HEK293 (cell line): ENCODE measurements at regions not wholly inside any gene's neighbourhood (a gene's known extent, or its start where the extent isn't known, plus 50 kb on each side); places are given as distances from the start of the nearest gene placed in this dataset.
A peak's percentile ranks its signal among the peaks of the same experiment; 100 is the strongest.

Source experiments
- CTCF ChIA-PET: fragments of 350-600 bp; formaldehyde crosslinking; extraction: SDS; loops from one replicate; lab custom pipeline; 2021; ENCODE audit warnings: antibody characterized with exemption; lab: Yijun Ruan, JAX
- POLR2A ChIA-PET: fragments of 300-600 bp; formaldehyde crosslinking; extraction: SDS; loops from one replicate; lab custom pipeline; 2020; ENCODE audit warnings: antibody characterized with exemption, inconsistent platforms; lab: Yijun Ruan, JAX
- H3K27ac ChIP-seq: fragments of 200-500 bp; sonication (Bioruptor generic); 2 replicates; pipeline ENCODE4 v1.5.1; 2014; ENCODE audit warnings: low read depth, low read length, control low read depth, inconsistent platforms; ENCODE audit errors: extremely low read depth
- H3K36me3 ChIP-seq, 2 experiments: fragments of 200-500 bp in 1 of 2; sonication (Bioruptor generic) in 1 of 2; 1 replicate in 1 of 2; 2 replicates in 1 of 2; pipeline ENCODE4 v1.5.1; 2014 to 2017; ENCODE audit warnings: inconsistent platforms in 2 of 2, low read length in 2 of 2; ENCODE audit not compliant: control insufficient read depth in 2 of 2, insufficient read depth in 1 of 2
- H3K4me1 ChIP-seq: fragments of 200-500 bp; sonication (Bioruptor generic); 2 replicates; pipeline ENCODE4 v1.5.1; 2014; ENCODE audit warnings: mild to moderate bottlenecking, low read length, inconsistent platforms; ENCODE audit not compliant: control insufficient read depth, insufficient read depth
- H3K4me3 ChIP-seq: 2 replicates; pipeline ENCODE4 v1.5.1; 2011; ENCODE audit warnings: low read depth, mild to moderate bottlenecking, control low read depth, low read length, moderate library complexity
- H3K9me3 ChIP-seq: fragments of 200-500 bp; sonication (Bioruptor generic); 2 replicates; pipeline ENCODE4 v1.5.1; 2014; ENCODE audit warnings: low read depth, low read length, inconsistent platforms; ENCODE audit not compliant: control insufficient read depth, insufficient read depth
- GLI2 ChIP-seq: fragments of 450-650 bp; formaldehyde crosslinking; IDR thresholded peaks from 2 replicates; pipeline ENCODE4; 2017; ENCODE audit warnings: missing biosample characterization, missing genetic modification characterization, low read depth, borderline replicate concordance
- GLI4 ChIP-seq: fragments of 450-650 bp; formaldehyde crosslinking; IDR thresholded peaks from 2 replicates; pipeline ENCODE4 v1.5.1; 2016; ENCODE audit warnings: missing biosample characterization, missing genetic modification characterization
- KLF17 ChIP-seq: fragments of 450-650 bp; formaldehyde crosslinking; IDR thresholded peaks from 2 replicates; pipeline ENCODE4 v1.5.1; 2016; ENCODE audit warnings: missing biosample characterization, missing genetic modification characterization
- KLF8 ChIP-seq: fragments of 450-650 bp; formaldehyde crosslinking; IDR thresholded peaks from 2 replicates; pipeline ENCODE4 v1.5.1; 2016; ENCODE audit warnings: missing biosample characterization, missing genetic modification characterization
- KLF9 ChIP-seq: fragments of 450-650 bp; formaldehyde crosslinking; IDR thresholded peaks from 2 replicates; pipeline ENCODE4 v1.5.1; 2016; ENCODE audit warnings: missing biosample characterization, missing genetic modification characterization, low read depth
- PRDM6 ChIP-seq: fragments of 450-650 bp; formaldehyde crosslinking; IDR thresholded peaks from 2 replicates; pipeline ENCODE4 v1.5.1; 2017; ENCODE audit warnings: missing biosample characterization, missing genetic modification characterization
- REST ChIP-seq: fragments of 450-650 bp; formaldehyde crosslinking; IDR thresholded peaks from 2 replicates; pipeline ENCODE4 v1.5.1; 2016; ENCODE audit warnings: missing biosample characterization, missing genetic modification characterization
- SCRT2 ChIP-seq: fragments of 450-650 bp; formaldehyde crosslinking; IDR thresholded peaks from 2 replicates; pipeline ENCODE4 v1.5.1; 2016; ENCODE audit warnings: missing biosample characterization, missing genetic modification characterization
- YY2 ChIP-seq: fragments of 450-650 bp; formaldehyde crosslinking; IDR thresholded peaks from 2 replicates; pipeline ENCODE4 v1.5.1; 2016; ENCODE audit warnings: missing biosample characterization, missing genetic modification characterization
- ZBTB17 ChIP-seq: fragments of 450-650 bp; formaldehyde crosslinking; IDR thresholded peaks from 2 replicates; pipeline ENCODE4 v1.5.1; 2016; ENCODE audit warnings: missing biosample characterization, missing genetic modification characterization
- ZBTB44 ChIP-seq: fragments of 450-650 bp; IDR thresholded peaks from 2 replicates; pipeline ENCODE4 v1.5.1; 2018; ENCODE audit warnings: missing biosample characterization, mild to moderate bottlenecking, missing genetic modification characterization
- ZNF138 ChIP-seq: fragments of 450-650 bp; formaldehyde crosslinking; IDR thresholded peaks from 2 replicates; pipeline ENCODE4 v1.5.1; 2016; ENCODE audit warnings: missing biosample characterization, missing genetic modification characterization, borderline replicate concordance
- ZNF140 ChIP-seq: fragments of 450-650 bp; formaldehyde crosslinking; IDR thresholded peaks from 2 replicates; pipeline ENCODE4 v1.5.1; 2016; ENCODE audit warnings: missing biosample characterization, missing genetic modification characterization
- ZNF239 ChIP-seq: fragments of 450-650 bp; formaldehyde crosslinking; IDR thresholded peaks from 2 replicates; pipeline ENCODE4 v1.5.1; 2016; ENCODE audit warnings: missing biosample characterization, missing genetic modification characterization
- ZNF324 ChIP-seq: fragments of 450-650 bp; formaldehyde crosslinking; IDR thresholded peaks from 2 replicates; pipeline ENCODE4 v1.5.1; 2016; ENCODE audit warnings: missing biosample characterization, missing genetic modification characterization
- ZNF530 ChIP-seq: fragments of 450-650 bp; formaldehyde crosslinking; IDR thresholded peaks from 2 replicates; pipeline ENCODE4 v1.5.1; 2016; ENCODE audit warnings: low read depth, missing biosample characterization, missing genetic modification characterization
- ZNF610 ChIP-seq: fragments of 450-650 bp; formaldehyde crosslinking; IDR thresholded peaks from 2 replicates; pipeline ENCODE4 v1.5.1; 2016; ENCODE audit warnings: missing biosample characterization, missing genetic modification characterization, borderline replicate concordance
- ZNF768 ChIP-seq: fragments of 450-650 bp; formaldehyde crosslinking; IDR thresholded peaks from 2 replicates; pipeline ENCODE4 v1.5.1; 2018; ENCODE audit warnings: missing biosample characterization, mild to moderate bottlenecking, missing genetic modification characterization

- no peaks in the 10 kb centered on the region for H3K36me3 ChIP-seq
- no peaks in the 10 kb centered on the region for H3K4me1 ChIP-seq
- TF ChIP-seq ZNF140 (tag by site-specific recombination) (no peak), KLF9 (tag by site-specific recombination) (no peak), YY2 (tag by site-specific recombination) (no peak), KLF17 (peak; percentile 86), ZNF324 (tag by site-specific recombination) (no peak), ZBTB44 (tag by site-specific recombination) (no peak)
- ChIA-PET CTCF (interaction anchor here (0.6 to 1.1 kb wide), 4 partner anchors 66 to 201 kb away, joined by 3 to 4 read pairs (median 3); no protein-coding TSS in a partner anchor), POLR2A (no interaction called here)
- no peak overlapping the region for H3K27ac ChIP-seq
- H3K9me3 ChIP-seq: no peaks in the 10 kb centered on the region
- H3K4me3 ChIP-seq: no peak overlapping the region
Measured at GRCh38 chr19:29326849-29327840, 114.2 kb upstream of the UQCRFS1 start.

- Histone ChIP-seq H3K27ac (no peak overlapping the region), H3K4me1 (no peaks in the 10 kb centered on the region), H3K36me3 (no peaks in the 10 kb centered on the region), H3K9me3 (no peaks in the 10 kb centered on the region), H3K4me3 (no peak overlapping the region)
- POLR2A ChIA-PET: interaction anchor here (0.6 kb wide), 1 partner anchor 808 kb away, joined by 4 read pairs; no protein-coding TSS in a partner anchor
- CTCF ChIA-PET: interaction anchor here (0.6 kb wide), 1 partner anchor 1112 kb away, joined by 3 read pairs; no protein-coding TSS in a partner anchor
- no peak for TF ChIP-seq ZNF530 (tag by site-specific recombination)
- TF ChIP-seq PRDM6: no peak
- TF ChIP-seq GLI2: no peak
- no peak for TF ChIP-seq ZNF138 (tag by site-specific recombination)
Measured at GRCh38 chr19:29328586-29328985, 115.6 kb upstream of the UQCRFS1 start.

- TF ChIP-seq ZBTB17 (tag by site-specific recombination) (0 out of 2 replicates have a peak, but pooled peaks have one; percentile 21), ZNF610 (peak; percentile 67; the same call in 1 of the 2 replicates), SCRT2 (tag by site-specific recombination) (0 out of 2 replicates have a peak, but pooled peaks have one; percentile 22), KLF8 (0 out of 2 replicates have a peak, but pooled peaks have one; percentile 28), GLI4 (no peak), ZNF239 (tag by site-specific recombination) (no peak), REST (tag by site-specific recombination) (peak; percentile 99), ZNF768 (tag by site-specific recombination) (peak; percentile 70)
- Histone ChIP-seq H3K36me3 (no peaks in the 10 kb centered on the region), H3K4me3 (no peak overlapping the region), H3K27ac (no peak overlapping the region), H3K4me1 (no peaks in the 10 kb centered on the region), H3K9me3 (no peaks in the 10 kb centered on the region)
- CTCF ChIA-PET: interaction anchor here (0.6 to 1.0 kb wide), 4 partner anchors 12 to 1846 kb away, joined by 3 to 5 read pairs (median 3); no protein-coding TSS in a partner anchor
- POLR2A ChIA-PET: no interaction called here
Measured at GRCh38 chr19:29329460-29330134, 116.6 kb upstream of the UQCRFS1 start.
